DND-41 (cell line): ENCODE measurements at regions not wholly inside any gene's neighbourhood (a gene's known extent, or its start where the extent isn't known, plus 50 kb on each side); places are given as distances from the start of the nearest gene placed in this dataset.

Source experiments
- ATAC-seq: fragments of 200-7000 bp; cut with Tn5 transposase; 3 replicates; pipeline ENCODE4 v1.9.1; 2021; ENCODE audit warnings: low read depth; ENCODE audit not compliant: insufficient read depth
- DNase-seq: peaks from one replicate; pipeline ENCODE4 v3.0.0-alpha.2; 2020
- H2AFZ ChIP-seq: 2 replicates; pipeline ENCODE4 v1.6.0; 2012; ENCODE audit warnings: low read depth, low read length
- H3K27ac ChIP-seq: 2 replicates; pipeline ENCODE4 v1.5.1; 2012; ENCODE audit warnings: low read length, inconsistent platforms
- H3K27me3 ChIP-seq: fragments of 200-600 bp; sonication (generic); 2 replicates; pipeline ENCODE4 v1.6.0; 2012; ENCODE audit warnings: low read length, mild to moderate bottlenecking, inconsistent platforms; ENCODE audit not compliant: insufficient read depth, poor library complexity
- H3K36me3 ChIP-seq: 2 replicates; pipeline ENCODE4 v1.5.1; 2012; ENCODE audit warnings: low read length, inconsistent platforms; ENCODE audit not compliant: insufficient read depth
- H3K4me1 ChIP-seq: 2 replicates; pipeline ENCODE4 v1.5.1; 2012; ENCODE audit warnings: mild to moderate bottlenecking, low read length; ENCODE audit not compliant: insufficient read depth
- H3K4me2 ChIP-seq: 2 replicates; pipeline ENCODE4 v1.6.0; 2012; ENCODE audit warnings: mild to moderate bottlenecking, moderate library complexity, low read length, inconsistent platforms; ENCODE audit not compliant: insufficient read depth
- H3K4me3 ChIP-seq, 2 experiments: fragments of 200-600 bp in 1 of 2; shearing (Covaris generic) in 1 of 2; 2 replicates each; pipeline ENCODE4 v1.5.1; 2012 to 2016; ENCODE audit warnings: inconsistent platforms in 2 of 2, low read length in 2 of 2, mild to moderate bottlenecking in 2 of 2, low read depth in 1 of 2, moderate library complexity in 1 of 2
- H3K79me2 ChIP-seq: 2 replicates; pipeline ENCODE4 v1.6.0; 2012; ENCODE audit warnings: low read length, inconsistent platforms; ENCODE audit not compliant: insufficient read depth
- H3K9ac ChIP-seq: 2 replicates; pipeline ENCODE4 v1.6.0; 2012; ENCODE audit warnings: low read depth, mild to moderate bottlenecking, inconsistent platforms, low read length, moderate library complexity
- H3K9me3 ChIP-seq: 2 replicates; pipeline ENCODE4 v1.5.1; 2012; ENCODE audit warnings: low read length, moderate library complexity, mild to moderate bottlenecking, inconsistent platforms; ENCODE audit not compliant: insufficient read depth, severe bottlenecking
- H4K20me1 ChIP-seq: 2 replicates; pipeline ENCODE4 v1.6.0; 2012; ENCODE audit warnings: low read length; ENCODE audit not compliant: insufficient read depth
- EZH2 ChIP-seq: IDR thresholded peaks from 3 replicates; pipeline ENCODE4 v1.6.1; 2012; ENCODE audit warnings: borderline replicate concordance, low read depth, mild to moderate bottlenecking, moderate library complexity, low read length, inconsistent platforms; ENCODE audit not compliant: severe bottlenecking
- TF ChIP-seq, protein P1 (sequence below): IDR thresholded peaks from 2 replicates; pipeline ENCODE4 v1.5.1; 2012; ENCODE audit warnings: borderline replicate concordance, low read length, moderate library complexity, mild to moderate bottlenecking; ENCODE audit not compliant: poor library complexity, severe bottlenecking; ENCODE audit errors: extremely low read depth

DNA sequence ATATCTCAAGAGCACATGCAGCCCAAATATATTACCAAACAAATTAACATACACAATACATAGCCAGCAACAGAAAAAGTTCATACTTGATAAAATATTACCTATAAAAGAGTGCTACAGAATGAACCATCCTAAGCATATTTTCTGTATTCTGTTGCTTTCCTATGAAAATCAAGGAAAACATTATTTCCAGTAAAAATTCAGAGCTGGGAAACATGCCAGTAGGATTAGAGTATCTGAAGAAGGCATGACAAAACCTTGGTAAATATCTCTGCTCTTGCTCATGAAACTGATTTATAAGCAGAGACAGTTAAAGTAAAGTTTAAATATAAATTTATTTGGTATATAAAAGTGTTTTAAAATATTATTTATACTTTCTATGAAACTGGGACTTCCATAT, 599.7 kb downstream of the ARAP2 start:
- no peaks in the 10 kb centered on the region for H3K27me3 ChIP-seq
- DNase-seq, result no peak
- ATAC-seq, result no peak

DNA sequence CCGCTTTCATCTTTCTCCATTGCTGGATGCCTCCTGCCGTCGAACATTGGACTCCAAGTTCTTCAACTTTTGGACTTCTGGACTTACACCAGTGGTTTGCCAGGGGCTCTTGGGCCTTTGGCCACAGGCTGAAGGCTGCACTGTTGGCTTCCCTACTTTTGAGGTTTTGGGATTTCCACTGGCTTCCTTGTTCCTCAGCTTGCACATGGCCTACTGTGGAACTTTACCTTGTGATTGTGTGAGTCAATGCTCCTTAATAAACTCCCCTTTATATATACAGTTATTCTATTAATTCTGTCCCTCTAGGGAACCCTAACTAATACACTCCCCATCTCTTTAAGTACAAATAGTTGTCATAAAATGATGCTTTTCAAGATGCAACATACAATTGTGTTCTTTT, 595.3 kb downstream of the ARAP2 start:
- DNase-seq, result no peak
- H2AFZ ChIP-seq, result no peak overlapping the region
- no peak overlapping the region for H3K4me3 ChIP-seq
- no peak overlapping the region for H3K4me2 ChIP-seq
- H4K20me1 ChIP-seq, result no peaks in the 10 kb centered on the region
- no peaks in the 10 kb centered on the region for H3K4me1 ChIP-seq
- H3K27ac ChIP-seq, result no peak overlapping the region
- H3K9me3 ChIP-seq, result no peaks in the 10 kb centered on the region
- H3K36me3 ChIP-seq, result no peaks in the 10 kb centered on the region
- H3K9ac ChIP-seq, result no peak overlapping the region
- ATAC-seq, result no peak
- no peaks in the 10 kb centered on the region for H3K79me2 ChIP-seq
- no peaks in the 10 kb centered on the region for H3K27me3 ChIP-seq
- no peak for TF ChIP-seq EZH2
- TF ChIP-seq, protein P1, sequence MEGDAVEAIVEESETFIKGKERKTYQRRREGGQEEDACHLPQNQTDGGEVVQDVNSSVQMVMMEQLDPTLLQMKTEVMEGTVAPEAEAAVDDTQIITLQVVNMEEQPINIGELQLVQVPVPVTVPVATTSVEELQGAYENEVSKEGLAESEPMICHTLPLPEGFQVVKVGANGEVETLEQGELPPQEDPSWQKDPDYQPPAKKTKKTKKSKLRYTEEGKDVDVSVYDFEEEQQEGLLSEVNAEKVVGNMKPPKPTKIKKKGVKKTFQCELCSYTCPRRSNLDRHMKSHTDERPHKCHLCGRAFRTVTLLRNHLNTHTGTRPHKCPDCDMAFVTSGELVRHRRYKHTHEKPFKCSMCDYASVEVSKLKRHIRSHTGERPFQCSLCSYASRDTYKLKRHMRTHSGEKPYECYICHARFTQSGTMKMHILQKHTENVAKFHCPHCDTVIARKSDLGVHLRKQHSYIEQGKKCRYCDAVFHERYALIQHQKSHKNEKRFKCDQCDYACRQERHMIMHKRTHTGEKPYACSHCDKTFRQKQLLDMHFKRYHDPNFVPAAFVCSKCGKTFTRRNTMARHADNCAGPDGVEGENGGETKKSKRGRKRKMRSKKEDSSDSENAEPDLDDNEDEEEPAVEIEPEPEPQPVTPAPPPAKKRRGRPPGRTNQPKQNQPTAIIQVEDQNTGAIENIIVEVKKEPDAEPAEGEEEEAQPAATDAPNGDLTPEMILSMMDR, result no peak

More for the DNA sequence above, 599.7 kb downstream of the ARAP2 start:
- H3K9ac ChIP-seq, result no peak overlapping the region
- no peak for TF ChIP-seq EZH2
- TF ChIP-seq, protein P1, result no peak
- H3K36me3 ChIP-seq, result no peaks in the 10 kb centered on the region
- H3K79me2 ChIP-seq, result no peaks in the 10 kb centered on the region
- no peaks in the 10 kb centered on the region for H4K20me1 ChIP-seq
- no peaks in the 10 kb centered on the region for H3K4me1 ChIP-seq
- H3K9me3 ChIP-seq, result no peaks in the 10 kb centered on the region
- H2AFZ ChIP-seq, result no peak overlapping the region
- no peak overlapping the region for H3K4me3 ChIP-seq
- no peak overlapping the region for H3K4me2 ChIP-seq
- no peak overlapping the region for H3K27ac ChIP-seq

GRCh38 chr4:35649778-35650177, 594.5 kb downstream of the ARAP2 start:
- Histone ChIP-seq H3K4me3 (no peak overlapping the region), H3K9ac (no peak overlapping the region), H3K4me2 (no peak overlapping the region), H3K27ac (no peak overlapping the region), H2AFZ (no peak overlapping the region), H3K36me3 (no peaks in the 10 kb centered on the region), H3K9me3 (no peaks in the 10 kb centered on the region), H3K27me3 (no peaks in the 10 kb centered on the region), H3K79me2 (no peaks in the 10 kb centered on the region), H3K4me1 (no peaks in the 10 kb centered on the region), H4K20me1 (no peaks in the 10 kb centered on the region)
- no peak for DNase-seq
- no peak for ATAC-seq
- TF ChIP-seq EZH2, result no peak
- TF ChIP-seq, protein P1, result no peak

GRCh38 chr4:35652197-35652596, 592.1 kb downstream of the ARAP2 start:
- DNase-seq, result no peak
- Histone ChIP-seq H3K36me3 (no peaks in the 10 kb centered on the region), H3K4me3 (no peak overlapping the region), H3K4me1 (no peaks in the 10 kb centered on the region), H2AFZ (no peak overlapping the region), H3K4me2 (no peak overlapping the region), H3K9me3 (no peaks in the 10 kb centered on the region), H3K9ac (no peak overlapping the region), H3K79me2 (no peaks in the 10 kb centered on the region), H4K20me1 (no peaks in the 10 kb centered on the region), H3K27ac (no peak overlapping the region), H3K27me3 (no peaks in the 10 kb centered on the region)
- no peak for ATAC-seq
- TF ChIP-seq, protein P1, result no peak
- TF ChIP-seq EZH2, result no peak
